Stimulated activated CD8-positive, alpha-beta memory T cell treated with anti-CD3 and anti-CD28 coated beads, Interleukin-2, amount 100 ng/mL, for 1 hour (primary cell): ENCODE measurements at regions not wholly inside any gene's neighbourhood (a gene's known extent, or its start where the extent isn't known, plus 50 kb on each side); places are given as distances from the start of the nearest gene placed in this dataset.
"Not testable (repeated sequence)": the region's sequence is repeated elsewhere in the genome, so short reads cannot be mapped to it uniquely, and the experiment has no call there.

Experiments
- DNase-seq, 2 donors: peaks; one replicate each; pipeline ENCODE4 v3.0.0-alpha.2; 2020; ENCODE audit warnings: low read depth in 2 of 2

DNA sequence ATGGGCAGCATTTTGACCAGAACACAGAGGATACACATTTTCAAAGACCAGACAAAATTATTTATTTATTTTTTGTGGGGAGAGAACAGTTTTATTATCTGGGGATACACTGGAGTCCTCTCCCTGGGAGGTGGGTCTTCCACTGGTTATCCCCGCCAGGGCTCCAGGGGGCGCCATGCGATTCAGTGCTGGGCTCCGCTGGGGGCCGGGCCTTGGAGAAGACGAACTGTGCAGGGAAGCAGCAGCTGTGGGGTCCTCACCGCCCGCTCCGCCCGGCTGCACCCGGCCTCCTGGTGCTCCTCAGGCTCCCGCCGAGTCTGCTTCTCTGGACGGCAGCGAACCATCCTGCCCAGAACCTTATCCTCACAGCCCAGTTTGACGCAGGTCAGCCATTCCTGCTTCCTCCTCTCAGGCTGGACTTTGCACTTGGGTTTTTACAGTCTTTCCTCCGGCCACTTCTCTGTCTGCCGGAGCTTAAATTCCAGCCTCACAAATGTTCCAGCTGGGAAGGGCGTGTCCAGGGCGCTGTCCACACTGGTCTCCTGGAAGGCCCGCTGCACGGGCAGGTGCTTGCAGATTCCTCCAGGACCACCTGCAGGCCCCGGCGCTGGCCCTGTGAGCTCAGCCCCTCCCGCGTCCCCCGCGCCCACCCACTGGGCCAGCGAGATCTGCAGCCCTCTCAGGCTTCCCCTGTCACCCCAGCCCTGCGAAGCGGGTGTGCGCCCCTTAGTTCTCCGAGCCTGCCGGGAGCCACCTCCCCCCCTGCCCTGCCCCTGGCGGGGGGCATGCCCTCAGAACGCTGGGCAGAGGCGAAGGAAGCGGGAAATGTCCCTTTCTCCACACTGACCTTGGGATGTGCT lies 1830.0 kb upstream of the DEFB115 start:
- DNase-seq: no peak

DNA sequence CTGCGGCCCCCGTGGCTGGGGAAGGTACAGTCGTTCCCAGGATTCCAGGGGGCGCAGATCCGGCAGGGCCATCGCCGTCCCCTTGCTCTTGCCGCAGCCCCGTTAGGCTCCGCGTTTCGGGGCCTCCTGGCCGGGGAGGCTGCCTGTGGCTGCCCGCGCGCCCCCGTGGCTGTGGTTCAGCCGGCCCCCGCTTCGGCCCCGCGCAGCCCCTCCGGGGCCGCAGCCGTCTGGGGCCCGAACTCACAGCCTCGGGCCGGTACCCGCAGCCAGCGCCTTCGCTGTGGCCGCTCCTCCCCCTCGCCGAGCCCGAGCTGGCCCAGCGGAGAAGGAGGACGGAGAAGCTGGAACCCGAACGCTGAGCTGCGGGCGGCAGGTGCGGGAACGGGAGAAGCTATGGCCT lies 1826.9 kb upstream of the DEFB115 start:
- no peak for DNase-seq

DNA sequence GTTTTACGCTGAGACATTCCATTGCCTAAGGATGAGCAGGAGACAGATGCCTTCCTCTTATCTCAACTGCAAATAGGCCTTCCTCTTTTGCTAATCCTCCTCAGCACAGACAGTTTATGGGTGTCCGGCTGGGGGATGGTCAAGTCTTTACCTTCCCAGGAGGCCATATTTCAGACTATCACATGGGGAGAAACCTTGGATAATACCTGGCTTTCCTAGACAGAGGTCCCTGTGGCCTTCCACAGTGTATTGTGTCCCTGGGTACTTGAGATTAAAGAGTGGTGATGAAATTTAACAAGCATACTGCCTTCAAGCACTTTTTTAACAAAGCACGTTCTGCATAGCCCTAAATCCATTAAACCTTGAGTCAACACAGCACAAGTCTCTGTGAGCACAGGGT lies 1816.7 kb upstream of the DEFB115 start:
- DNase-seq: not testable (repeated sequence)

DNA sequence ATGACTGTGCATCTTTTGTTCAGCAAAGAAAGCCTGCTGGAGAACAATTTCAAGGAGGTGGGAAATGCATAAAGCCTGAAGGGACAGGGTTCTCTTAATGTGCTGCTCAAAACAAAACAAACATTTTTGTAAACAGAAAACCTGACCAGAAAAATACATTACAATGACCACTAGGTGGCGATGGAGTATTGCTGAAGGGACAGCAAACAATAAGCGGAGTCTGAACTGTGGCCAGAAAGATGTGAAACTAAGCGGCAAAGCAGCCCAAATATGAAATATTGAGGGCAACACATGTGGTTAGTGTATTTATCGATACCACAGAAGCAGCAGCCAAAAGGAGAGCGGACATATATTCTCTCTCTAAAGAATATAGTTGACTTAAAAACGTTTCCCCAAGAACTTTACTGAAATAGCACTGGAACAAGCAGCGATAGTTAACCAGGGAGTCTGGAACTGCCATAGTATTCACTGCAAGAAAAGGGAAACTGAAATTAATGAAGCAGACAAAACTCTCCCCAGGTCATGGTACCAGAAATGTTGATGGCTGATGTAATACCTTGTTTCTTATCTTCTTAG lies 1814.2 kb upstream of the DEFB115 start:
- DNase-seq: not testable (repeated sequence)

DNA sequence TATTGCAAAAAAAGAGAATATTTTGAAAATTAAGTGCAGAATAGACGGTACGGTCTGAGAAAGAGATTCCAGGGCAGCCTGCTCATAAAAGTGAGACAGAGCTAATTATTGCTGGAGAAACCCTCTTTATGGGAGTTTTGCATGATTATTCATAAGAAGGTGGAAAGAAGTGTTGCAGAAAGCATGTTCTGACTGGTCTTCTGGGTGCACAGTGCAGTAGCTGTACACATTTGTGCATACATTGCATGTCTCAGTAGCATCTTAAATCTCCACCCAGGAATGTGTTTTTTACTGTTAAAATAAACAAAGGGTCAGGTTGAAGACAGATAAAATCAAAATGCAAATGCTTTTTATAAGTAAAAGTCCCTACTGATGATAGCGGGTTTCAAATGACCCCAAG lies 1813.6 kb upstream of the DEFB115 start:
- DNase-seq: no peak

DNA sequence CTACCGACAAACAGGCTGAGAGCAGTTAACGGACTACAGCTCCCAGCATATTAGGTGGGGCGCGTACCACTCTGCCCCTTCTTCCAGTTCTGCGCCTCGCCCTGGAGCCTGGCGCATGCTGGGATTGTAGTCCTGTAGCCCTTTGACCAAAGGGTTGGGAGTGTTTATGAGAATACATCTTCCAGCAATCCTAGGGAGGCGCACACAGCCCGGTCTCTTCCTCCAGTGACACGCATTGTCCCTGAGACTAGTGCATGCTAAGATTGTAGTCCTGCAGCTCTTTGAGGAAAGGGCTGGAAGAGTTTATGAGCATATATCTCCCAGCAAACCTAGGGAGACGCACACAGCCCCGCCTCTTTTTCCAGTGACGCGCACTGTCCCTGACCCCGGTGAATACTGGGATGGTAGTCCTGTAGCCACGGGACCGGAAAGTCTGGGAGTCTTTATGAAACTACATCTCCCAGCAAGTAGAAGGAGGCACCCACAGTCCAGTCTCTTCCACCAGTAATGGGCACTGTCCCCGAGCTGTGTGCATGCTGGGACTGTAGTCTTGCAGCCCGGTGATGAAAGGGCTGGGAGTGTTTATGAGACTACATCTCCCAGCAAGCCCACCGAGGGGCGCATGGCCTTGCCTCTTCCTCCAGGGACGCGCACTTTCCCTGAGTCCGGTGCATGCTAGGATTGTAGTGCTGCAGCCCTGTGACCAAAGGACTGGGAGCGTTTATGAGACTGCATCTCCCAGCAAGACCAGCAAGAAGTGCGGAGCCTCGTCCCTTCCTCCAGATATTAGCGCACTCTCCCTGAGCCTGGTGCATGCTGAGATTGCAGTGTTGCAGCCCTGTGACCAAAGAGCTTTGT lies 1812.2 kb upstream of the DEFB115 start:
- DNase-seq: peak in 1 of 2 donors; percentile 16

DNA sequence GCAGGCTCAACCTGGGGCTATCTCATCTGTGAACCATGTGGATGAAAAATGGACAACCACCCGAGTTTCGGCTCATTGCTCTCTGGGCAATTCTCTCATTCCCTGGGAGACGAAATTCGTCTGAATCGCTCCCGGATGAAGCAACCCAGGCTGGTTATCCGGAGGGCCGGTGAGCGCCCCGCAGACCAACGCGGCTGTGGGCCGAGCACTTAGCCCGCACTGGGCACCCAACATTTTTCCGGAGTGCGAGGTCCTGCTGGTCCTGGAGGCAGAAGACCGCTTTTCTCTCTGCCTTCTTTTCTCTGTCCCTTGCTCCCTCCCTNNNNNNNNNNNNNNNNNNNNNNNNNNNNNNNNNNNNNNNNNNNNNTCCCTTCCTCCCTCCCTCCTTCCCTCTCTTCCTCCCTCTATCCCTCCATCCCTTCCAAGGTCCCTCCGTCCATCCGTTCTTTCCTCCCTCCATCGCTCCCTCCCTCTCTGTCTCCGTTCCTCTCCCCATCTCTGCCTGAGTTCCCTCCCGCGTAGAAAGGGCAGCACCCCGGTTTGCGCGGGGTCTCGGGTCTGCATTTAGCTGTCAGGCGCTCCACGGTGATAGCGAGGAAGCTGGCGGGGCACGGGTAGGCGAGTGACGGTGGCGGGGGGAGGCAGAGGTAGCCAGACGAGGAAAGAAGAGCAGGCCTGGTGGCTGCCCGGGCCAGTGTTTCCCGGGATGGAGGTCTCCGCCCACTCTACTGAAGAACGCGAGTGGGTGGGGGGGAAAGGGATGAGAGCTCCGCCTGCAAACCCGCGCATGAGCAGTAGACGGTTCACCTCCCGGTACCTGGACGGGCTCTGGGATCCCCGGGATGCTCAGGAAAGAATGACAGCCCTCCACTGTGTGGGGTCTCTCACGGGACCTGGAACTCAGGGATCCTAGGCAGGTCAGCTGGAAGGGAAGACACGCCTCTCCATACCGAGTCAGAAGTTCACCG lies 1809.7 kb upstream of the DEFB115 start:
- DNase-seq: not testable (repeated sequence)

DNA sequence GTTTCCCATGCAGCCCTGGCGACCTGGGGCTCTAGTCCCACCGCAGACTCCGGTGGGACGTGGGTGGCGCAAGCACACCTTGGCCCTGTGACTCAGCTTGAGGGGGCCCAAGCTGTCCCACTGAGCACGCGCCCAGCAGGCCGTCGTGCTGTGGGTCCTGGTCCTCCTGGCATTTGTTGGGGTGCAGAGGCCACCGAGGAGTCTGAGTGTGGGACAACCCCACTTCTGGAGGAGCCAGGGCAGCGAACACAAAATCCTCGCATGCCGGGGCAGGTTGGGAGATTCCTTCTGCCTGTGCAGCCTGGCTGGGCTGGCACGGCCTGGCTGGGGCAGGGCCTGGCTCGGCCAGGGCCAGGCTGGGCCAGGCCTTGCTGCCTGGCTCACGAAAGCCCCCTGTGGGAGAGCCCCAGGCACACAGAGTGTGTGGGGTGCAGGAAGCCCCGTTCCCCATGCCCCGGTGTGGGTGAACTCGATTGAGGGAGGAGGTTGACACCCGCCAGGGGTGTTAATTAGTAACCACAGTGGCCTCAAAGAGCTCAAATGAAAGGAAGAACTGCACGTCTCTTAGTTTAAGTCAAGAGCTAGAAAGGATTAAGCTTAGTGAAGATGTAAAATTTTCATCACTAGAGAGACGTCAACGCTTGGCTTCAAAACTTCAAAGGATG lies 1808.5 kb upstream of the DEFB115 start:
- no peak for DNase-seq

DNA sequence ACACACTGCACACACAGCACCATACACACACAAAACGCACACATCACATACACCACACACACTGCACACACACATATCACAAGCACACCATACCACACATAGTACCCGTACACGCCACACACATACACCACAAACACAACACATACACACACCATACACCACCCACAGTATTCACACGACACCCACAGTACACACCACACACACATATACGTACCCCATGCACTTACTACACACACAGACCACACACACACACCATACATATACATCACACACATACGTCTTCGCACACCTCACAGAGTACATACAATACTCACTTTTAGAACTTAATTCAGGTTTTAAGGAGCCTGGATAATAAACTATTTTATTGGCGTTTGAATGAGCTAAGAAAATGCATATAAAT lies 1805.3 kb upstream of the DEFB115 start:
- no peak for DNase-seq

DNA sequence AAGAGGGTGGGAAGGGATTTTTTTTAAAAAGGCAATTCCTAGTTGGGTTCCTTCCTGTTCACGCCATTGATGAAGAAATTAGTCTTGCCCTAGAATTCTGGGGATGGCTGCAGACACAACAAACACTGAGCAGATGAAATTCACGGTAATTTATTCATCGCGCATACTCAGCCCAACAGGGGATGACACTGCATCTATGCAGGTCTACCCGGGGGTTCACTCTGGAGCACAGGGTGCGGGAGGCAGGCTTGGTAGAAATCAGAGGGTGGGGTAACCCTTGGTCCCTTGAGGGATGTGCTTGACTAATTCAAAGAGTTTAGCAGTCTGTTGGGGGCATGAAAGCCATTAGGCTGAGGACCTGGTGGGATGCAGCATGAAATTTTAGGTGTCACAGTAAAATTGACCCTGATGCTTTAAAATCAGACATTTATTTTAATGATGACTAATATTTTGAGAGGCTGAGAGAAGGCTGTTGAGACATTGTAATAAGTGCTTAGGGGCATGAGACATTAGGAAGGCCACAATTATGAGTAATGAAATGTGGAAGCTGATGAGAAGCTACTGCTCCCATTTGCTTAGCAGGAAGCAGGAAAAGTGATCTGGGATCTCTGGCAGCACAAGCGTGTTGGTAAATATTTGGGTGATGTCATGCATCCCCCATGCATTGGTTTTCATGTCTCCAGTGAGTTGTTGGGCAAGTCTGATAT lies 1800.3 kb upstream of the DEFB115 start:
- DNase-seq: not testable (repeated sequence)

DNA sequence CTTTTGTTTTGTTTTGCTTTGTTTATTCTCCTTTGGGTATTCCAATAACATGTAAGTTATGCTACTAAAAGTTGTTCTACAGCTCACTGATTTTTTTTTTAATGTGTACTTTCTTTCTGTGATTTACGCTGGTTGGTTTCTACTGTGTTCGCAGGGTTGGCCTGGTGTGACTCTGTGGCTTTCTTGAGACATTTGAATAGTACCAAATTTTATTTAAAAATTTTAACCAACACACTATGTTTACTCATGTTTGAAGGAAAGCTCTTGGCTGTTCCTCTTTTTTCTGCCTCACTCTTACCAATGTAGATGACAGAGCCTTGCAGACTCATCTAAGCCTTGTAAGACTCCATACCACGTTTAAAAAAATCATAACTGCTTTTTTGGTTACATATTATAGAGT lies 1784.9 kb upstream of the DEFB115 start:
- DNase-seq: no peak

DNA sequence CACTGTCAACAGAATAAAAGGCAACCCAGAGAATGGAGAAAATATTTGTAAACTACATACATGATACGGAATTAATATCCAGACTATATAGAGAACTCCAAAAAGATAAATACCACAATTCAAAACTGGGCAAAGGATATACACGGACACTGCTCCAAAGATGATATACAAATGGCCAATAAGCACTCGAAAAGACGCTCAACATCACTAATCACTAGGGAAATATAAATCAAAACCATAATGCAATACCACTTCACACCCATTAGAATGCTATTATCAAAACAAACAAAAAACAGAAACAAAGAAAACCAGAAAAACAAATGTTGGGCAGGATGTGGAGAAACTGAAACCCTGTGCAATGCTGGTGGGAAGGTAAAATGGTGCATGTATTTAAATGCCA lies 1764.6 kb upstream of the DEFB115 start:
- not testable (repeated sequence) for DNase-seq

DNA sequence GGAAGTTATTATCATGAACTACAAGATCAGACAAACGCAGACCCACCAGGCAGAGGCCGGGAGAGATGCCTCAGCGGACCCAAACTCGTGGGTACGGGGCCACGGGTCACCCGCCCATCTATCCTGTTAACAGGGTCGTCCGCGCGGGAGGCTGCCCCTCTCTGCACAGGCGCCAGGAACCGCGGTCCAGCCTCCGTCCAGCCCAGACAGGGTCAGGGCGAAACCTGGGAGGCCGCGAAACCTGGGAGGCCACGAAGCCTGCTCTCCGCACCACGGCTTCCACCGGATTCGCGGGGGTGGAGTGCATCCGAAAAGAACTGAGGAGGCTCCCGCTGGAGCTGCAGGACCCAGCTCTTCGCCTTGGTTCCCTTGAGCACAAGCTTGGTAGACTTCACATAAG lies 1760.7 kb upstream of the DEFB115 start:
- not testable (repeated sequence) for DNase-seq

DNA sequence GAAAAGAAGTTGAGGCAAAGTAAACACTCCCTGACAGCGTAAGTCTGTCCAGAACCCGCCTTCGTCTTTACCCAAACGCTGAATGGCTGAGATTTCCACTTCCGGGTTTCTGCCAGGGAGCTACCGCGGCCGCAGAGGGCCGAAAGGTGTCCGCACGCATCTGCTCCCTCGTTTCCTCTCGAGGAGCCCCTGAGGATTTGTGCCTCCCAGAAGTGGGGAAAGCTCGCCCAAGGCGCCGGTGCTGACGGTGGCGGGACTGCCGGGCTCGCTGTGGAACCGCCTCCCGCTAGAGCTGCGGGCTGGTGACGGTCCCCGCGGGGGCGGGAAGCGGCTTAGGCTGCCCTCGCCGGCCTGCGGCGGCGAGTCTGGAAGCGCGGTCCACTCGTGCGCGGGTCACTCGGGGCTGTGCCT lies 1760.2 kb upstream of the DEFB115 start:
- no peak for DNase-seq

DNA sequence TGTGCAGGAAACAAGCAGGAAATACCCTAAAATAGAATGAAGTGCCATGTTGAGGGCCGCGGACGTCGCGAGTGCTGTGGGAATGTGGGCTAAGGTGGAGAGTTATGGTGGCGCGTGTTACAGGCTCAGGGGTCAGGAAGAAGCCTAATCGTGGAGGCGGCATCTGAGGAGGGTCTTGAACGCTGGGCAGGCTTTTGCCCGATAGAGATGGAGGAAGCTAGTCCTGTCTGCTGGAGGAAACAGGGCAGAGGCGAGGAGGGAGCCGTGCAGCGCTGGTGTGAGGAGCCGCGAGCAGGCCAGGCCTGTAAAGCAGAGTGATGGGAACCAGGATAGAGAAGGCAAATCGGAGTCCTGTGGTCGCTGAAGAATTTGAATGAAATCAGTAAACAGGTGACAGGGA lies 1759.8 kb upstream of the DEFB115 start:
- DNase-seq: not testable (repeated sequence)

DNA sequence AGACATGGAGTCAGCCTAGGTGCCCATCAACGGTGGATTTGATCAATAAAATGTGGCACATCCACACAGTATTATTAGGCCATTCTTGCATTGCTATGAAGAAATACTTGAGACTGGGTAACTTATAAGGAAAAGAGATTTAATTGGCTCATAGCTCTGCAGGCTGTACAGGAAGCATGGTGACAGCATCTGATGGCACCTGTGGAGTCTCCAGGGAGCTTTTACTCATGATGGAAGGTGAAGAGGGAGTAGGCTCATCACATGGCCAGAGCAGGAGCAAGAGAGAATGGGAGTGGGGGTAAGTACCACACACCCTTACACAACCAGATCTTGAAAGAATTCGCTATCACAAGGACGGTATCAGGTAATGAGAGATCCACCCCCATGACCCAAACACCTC lies 1756.7 kb upstream of the DEFB115 start:
- not testable (repeated sequence) for DNase-seq

DNA sequence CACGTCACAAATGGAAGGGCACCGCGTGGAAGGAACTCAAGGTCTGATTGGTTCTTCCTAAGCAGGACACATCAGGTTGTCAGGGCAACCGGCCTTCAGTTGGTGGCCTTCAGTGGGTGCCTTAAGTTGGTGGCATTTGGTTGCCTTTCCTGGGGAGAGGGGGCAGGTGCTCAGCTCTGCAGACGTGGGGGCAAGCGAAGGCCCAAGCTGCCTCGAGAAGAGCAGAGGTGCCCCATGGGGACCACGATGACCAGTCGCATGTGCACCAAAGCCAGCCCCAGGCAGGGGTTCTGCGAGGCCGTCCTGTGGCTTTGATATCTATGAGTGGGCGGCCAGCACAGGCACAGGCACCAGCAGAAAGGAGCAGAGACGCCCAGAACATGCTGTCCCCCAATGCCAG lies 1742.8 kb upstream of the DEFB115 start:
- DNase-seq: not testable (repeated sequence)

DNA sequence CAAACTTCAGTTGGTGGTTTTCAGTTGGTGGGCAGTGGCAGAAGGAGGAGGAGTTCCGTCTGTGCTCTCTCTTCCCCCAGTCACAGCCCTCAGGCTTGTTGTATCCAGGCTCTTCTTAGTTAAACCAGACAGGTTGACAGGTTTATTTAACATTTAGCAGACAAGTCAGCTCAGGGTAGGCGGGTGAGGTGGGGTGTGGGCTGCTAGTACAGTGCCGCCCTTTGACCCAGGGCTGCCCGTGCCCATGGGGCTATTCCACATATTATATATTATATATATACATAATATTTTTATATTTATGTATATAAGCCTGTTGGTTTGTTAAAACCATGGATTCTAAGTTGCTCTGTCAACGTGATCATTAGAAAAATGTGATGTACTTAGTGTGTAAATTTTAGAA lies 1740.6 kb upstream of the DEFB115 start:
- DNase-seq: not testable (repeated sequence)

DNA sequence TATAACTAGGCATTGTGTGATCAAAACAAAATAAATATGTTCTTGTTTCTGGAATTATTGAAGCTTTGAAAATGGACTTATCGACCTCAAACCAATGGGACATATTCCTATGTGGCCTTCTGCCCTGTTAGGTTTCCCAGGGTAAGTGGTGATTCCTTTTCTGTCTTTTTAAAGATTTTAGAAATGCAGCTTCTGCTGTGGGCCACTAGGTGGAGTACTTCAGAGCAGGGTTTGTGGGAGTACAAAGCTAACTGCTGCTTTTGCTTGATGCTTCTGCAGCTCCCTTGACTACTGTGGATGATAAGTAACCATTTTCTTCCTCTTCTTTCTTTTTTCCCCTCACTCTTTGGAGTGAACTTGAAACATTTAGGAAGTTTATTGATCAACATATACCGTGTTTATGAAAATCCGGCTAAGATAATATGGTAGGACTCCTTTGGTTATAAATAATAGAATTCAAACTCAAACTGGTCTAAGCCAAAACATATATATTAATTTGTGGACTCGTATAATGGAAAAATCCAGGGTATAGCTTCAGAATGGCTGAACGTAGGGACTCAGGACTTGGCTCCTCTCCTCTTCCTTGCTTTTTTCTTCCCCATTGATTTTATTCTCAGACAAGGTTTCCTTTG lies 1737.7 kb upstream of the DEFB115 start:
- DNase-seq: not testable (repeated sequence)
